Esophagus mucosa (tissue), 1 donor: ENCODE measurements at regions not wholly inside any gene's neighbourhood (a gene's known extent, or its start where the extent isn't known, plus 50 kb on each side); places are given as distances from the start of the nearest gene placed in this dataset.
"Not testable (repeated sequence)": the region's sequence is repeated elsewhere in the genome, so short reads cannot be mapped to it uniquely, and the experiment has no call there.

Source experiments
- ATAC-seq: fragments of 200-7000 bp; cut with Tn5 transposase; one replicate; pipeline ENCODE4 v1.9.1; 2020
- donor health status: DM: yes; HTN: yes; CAD: no.

- ATAC-seq = no peak
These were observed 1724.1 kb upstream of the SEL1L start for GRCh38 chr14:83257466-83258439.

GRCh38 chr14:83260751-83261150 is 1727.1 kb upstream of the SEL1L start:
- no peak for ATAC-seq

GRCh38 chr14:83269583-83269982 is 1735.9 kb upstream of the SEL1L start:
- no peak for ATAC-seq

- no peak for ATAC-seq
These were observed 1738.0 kb upstream of the SEL1L start for GRCh38 chr14:83271663-83272062.

GRCh38 chr14:83280719-83281118 is 1747.1 kb upstream of the SEL1L start:
- no peak for ATAC-seq

- no peak for ATAC-seq
These were observed 1749.1 kb upstream of the SEL1L start for GRCh38 chr14:83282706-83283105.

GRCh38 chr14:83287300-83287699 is 1753.6 kb upstream of the SEL1L start:
- ATAC-seq = no peak

- ATAC-seq = no peak
These were observed 1755.7 kb upstream of the SEL1L start for GRCh38 chr14:83289390-83289789.

GRCh38 chr14:83289896-83290295 is 1756.2 kb upstream of the SEL1L start:
- no peak for ATAC-seq

- no peak for ATAC-seq
These were observed 1756.8 kb upstream of the SEL1L start for GRCh38 chr14:83290447-83290846.

GRCh38 chr14:83291714-83292113 is 1758.1 kb upstream of the SEL1L start:
- ATAC-seq = no peak

- ATAC-seq = no peak
These were observed 1761.3 kb upstream of the SEL1L start for GRCh38 chr14:83294941-83295340.

- no peak for ATAC-seq
These were observed 1763.7 kb upstream of the SEL1L start for GRCh38 chr14:83297361-83297760.

- not testable (repeated sequence) for ATAC-seq
These were observed 1764.4 kb upstream of the SEL1L start for GRCh38 chr14:83298016-83298415.

GRCh38 chr14:83300476-83301064 is 1766.9 kb upstream of the SEL1L start:
- peak; percentile 44 for ATAC-seq

- ATAC-seq = no peak
These were observed 1768.1 kb upstream of the SEL1L start for GRCh38 chr14:83301791-83302190.

GRCh38 chr14:83309211-83309610 is 1775.6 kb upstream of the SEL1L start:
- no peak for ATAC-seq

GRCh38 chr14:83309833-83310232 is 1776.2 kb upstream of the SEL1L start:
- no peak for ATAC-seq

- ATAC-seq = no peak
These were observed 1778.9 kb upstream of the SEL1L start for GRCh38 chr14:83312511-83312910.

GRCh38 chr14:83314764-83315163 is 1781.1 kb upstream of the SEL1L start:
- ATAC-seq = no peak

- ATAC-seq = no peak
These were observed 1782.7 kb upstream of the SEL1L start for GRCh38 chr14:83316356-83316755.

- ATAC-seq = no peak
These were observed 1787.2 kb upstream of the SEL1L start for GRCh38 chr14:83320837-83321236.

GRCh38 chr14:83331513-83331912 is 1797.9 kb upstream of the SEL1L start:
- ATAC-seq = no peak

- no peak for ATAC-seq
These were observed 1808.9 kb upstream of the SEL1L start for GRCh38 chr14:83342590-83342989.
